Chondrocyte (in vitro differentiated cells): ENCODE measurements at regions not wholly inside any gene's neighbourhood (a gene's known extent, or its start where the extent isn't known, plus 50 kb on each side); places are given as distances from the start of the nearest gene placed in this dataset.

Experiments used
- DNase-seq: peaks from one replicate; pipeline ENCODE4 v3.0.0; 2021; ENCODE audit warnings: mixed read lengths, low spot score
- H3K27ac Mint-ChIP-seq: one replicate; pipeline ENCODE4 v1.8.0; 2021; ENCODE audit warnings: mild to moderate bottlenecking, moderate library complexity, mixed read lengths; ENCODE audit not compliant: unreplicated experiment
- H3K27me3 Mint-ChIP-seq: 2 replicates; pipeline ENCODE4 v1.8.0; 2021; ENCODE audit warnings: low read depth, mixed read lengths
- H3K36me3 Mint-ChIP-seq: 2 replicates; pipeline ENCODE4 v1.8.0; 2021; ENCODE audit warnings: low read depth, mixed read lengths
- H3K4me1 Mint-ChIP-seq: 2 replicates; pipeline ENCODE4 v1.8.0; 2021; ENCODE audit warnings: low read depth, mild to moderate bottlenecking, mixed read lengths
- H3K4me3 Mint-ChIP-seq: one replicate; pipeline ENCODE4 v1.8.0; 2021; ENCODE audit warnings: mild to moderate bottlenecking, moderate library complexity, mixed read lengths; ENCODE audit not compliant: unreplicated experiment
- H3K9me3 Mint-ChIP-seq: 2 replicates; pipeline ENCODE4 v1.8.0; 2021; ENCODE audit warnings: low read depth, mixed read lengths
- TF ChIP-seq, protein P1 (sequence below): fragments of 200-600 bp; sonication (generic); IDR thresholded peaks from 2 replicates; pipeline ENCODE4 v1.5.0; 2021; ENCODE audit warnings: antibody characterized with exemption, mild to moderate bottlenecking, moderate library complexity

DNA sequence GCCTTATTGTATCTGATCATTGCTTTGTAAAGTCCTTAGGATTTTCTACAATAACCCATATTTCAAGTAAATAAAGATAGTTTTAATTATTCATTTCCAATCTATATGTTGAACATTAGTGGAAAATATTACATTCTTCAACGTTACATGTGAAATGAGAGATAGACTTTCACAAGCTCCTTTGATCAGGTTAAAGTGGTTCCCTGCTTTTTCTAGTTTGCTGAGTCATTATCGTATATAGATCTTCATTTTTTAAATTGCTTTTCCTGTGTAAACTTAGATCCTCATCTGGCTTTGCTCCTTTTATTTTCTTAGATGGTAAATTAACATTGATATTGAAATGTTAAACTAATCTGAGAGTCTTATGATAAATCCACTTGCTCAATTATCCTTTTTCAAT lies 599.0 kb downstream of the TRAM1L1 start:
- Mint-ChIP-seq H3K27ac (no peak overlapping the region), H3K9me3 (no peaks in the 10 kb centered on the region), H3K4me3 (no peak overlapping the region), H3K36me3 (no peaks in the 10 kb centered on the region), H3K4me1 (no peaks in the 10 kb centered on the region), H3K27me3 (peaks cover 4% of the 10 kb centered on the region)
- DNase-seq, result no peak
- TF ChIP-seq, protein P1, sequence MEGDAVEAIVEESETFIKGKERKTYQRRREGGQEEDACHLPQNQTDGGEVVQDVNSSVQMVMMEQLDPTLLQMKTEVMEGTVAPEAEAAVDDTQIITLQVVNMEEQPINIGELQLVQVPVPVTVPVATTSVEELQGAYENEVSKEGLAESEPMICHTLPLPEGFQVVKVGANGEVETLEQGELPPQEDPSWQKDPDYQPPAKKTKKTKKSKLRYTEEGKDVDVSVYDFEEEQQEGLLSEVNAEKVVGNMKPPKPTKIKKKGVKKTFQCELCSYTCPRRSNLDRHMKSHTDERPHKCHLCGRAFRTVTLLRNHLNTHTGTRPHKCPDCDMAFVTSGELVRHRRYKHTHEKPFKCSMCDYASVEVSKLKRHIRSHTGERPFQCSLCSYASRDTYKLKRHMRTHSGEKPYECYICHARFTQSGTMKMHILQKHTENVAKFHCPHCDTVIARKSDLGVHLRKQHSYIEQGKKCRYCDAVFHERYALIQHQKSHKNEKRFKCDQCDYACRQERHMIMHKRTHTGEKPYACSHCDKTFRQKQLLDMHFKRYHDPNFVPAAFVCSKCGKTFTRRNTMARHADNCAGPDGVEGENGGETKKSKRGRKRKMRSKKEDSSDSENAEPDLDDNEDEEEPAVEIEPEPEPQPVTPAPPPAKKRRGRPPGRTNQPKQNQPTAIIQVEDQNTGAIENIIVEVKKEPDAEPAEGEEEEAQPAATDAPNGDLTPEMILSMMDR, result no peak

DNA sequence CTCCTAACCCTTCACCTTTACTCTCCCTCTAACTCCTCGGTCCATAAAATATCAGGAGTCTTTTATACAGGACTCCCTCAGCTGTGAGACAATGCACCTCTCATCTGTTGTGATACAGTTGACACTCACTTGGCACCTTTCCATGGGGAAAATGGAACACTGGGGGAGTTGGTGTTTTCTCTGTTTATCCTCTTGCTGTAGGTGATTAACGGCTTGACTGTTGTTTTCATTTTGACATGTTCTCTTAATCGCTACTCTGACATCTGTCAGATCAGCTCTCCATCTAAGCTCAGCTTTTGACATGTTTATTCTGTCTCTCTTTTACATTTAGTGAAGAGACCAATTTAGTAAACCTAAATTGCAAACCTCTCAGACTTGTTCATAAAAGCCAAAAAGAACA lies 604.8 kb downstream of the TRAM1L1 start:
- no peak for DNase-seq
- Mint-ChIP-seq H3K4me1 (no peaks in the 10 kb centered on the region), H3K27me3 (no peaks in the 10 kb centered on the region), H3K36me3 (no peaks in the 10 kb centered on the region), H3K9me3 (no peaks in the 10 kb centered on the region), H3K27ac (no peak overlapping the region), H3K4me3 (no peak overlapping the region)
- TF ChIP-seq, protein P1, result no peak

DNA sequence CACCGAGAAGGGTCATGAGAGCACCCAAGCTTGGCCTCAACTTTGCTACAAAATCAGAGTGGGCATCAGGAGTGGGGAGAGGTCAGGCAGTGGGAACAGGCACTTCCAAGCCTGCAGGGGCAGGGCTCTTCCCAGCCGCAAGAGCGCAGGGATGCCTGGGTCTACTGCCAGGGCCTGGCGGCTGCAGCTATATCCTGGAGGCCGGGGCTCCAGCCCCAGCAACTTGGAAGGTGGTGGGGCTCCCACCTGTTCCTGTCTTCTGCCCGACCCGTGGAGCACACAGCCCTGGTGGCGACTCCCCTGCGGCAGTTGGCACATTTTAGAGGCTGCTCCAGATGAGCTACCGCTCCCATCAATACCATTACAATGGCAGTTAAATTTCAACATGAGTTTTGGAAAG lies 607.0 kb downstream of the TRAM1L1 start:
- Mint-ChIP-seq H3K4me3 (no peak overlapping the region), H3K27ac (no peak overlapping the region), H3K36me3 (no peaks in the 10 kb centered on the region), H3K27me3 (no peaks in the 10 kb centered on the region), H3K9me3 (no peaks in the 10 kb centered on the region), H3K4me1 (no peaks in the 10 kb centered on the region)
- DNase-seq, result no peak
- TF ChIP-seq, protein P1, result no peak

DNA sequence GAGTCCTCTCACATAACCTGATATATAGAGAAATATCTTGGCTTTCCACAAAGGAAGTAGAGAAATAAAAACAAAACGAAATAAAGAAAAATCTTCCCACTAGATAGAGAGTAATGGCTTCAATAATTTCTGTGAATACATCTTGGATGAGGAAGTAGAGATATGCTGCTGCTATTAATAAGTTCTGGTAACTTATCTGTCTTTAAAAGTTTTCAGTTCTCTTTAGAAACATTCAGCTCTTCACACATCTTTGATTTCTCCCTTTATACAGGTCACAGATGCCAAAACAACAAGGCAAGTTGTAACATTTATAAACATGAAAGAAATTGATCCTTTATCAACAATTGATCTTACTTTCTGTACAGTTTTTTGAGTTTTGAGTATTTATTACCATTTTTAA lies 615.8 kb downstream of the TRAM1L1 start:
- peaks cover 26% of the 10 kb centered on the region for H3K27me3 Mint-ChIP-seq
- no peak for DNase-seq
- H3K9me3 Mint-ChIP-seq, result no peaks in the 10 kb centered on the region
- TF ChIP-seq, protein P1, result no peak
- H3K36me3 Mint-ChIP-seq, result no peaks in the 10 kb centered on the region
- H3K4me3 Mint-ChIP-seq, result no peak overlapping the region
- no peak overlapping the region for H3K27ac Mint-ChIP-seq
- no peaks in the 10 kb centered on the region for H3K4me1 Mint-ChIP-seq

DNA sequence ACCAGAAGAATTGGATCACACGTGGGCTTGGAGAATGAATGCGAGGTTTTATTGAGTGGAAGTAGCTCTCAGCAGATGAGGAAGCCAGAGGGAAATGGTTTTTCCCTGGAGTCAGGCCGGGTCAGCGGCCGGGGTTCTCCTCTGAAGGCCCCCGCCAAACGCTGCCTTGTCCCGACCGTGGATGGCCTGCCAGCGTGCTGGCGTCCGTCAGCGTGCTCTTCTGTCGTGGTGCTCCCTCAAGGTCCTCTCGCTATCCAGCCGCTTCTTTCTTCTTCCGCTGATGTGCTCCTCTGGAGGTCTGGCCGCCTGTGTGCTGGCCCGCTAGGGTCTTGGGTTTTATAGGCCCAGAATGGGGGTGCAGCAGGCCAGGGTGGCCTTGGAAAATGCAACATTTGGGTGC lies 632.2 kb downstream of the TRAM1L1 start:
- TF ChIP-seq, protein P1, result no peak
- H3K27me3 Mint-ChIP-seq, result peaks cover 2% of the 10 kb centered on the region
- H3K4me3 Mint-ChIP-seq, result no peak overlapping the region
- H3K27ac Mint-ChIP-seq, result no peak overlapping the region
- DNase-seq, result peak; percentile 57
- no peaks in the 10 kb centered on the region for H3K36me3 Mint-ChIP-seq
- H3K9me3 Mint-ChIP-seq, result no peaks in the 10 kb centered on the region
- H3K4me1 Mint-ChIP-seq, result no peaks in the 10 kb centered on the region
